Heart left ventricle (tissue), 13 donors: ENCODE measurements at regions not wholly inside any gene's neighbourhood (a gene's known extent, or its start where the extent isn't known, plus 50 kb on each side); places are given as distances from the start of the nearest gene placed in this dataset.

ENCODE experiments used
- CTCF ChIP-seq, 12 donors: fragments of 200-600 bp; sonication (generic) in 4 of 12; IDR thresholded peaks; one replicate each; pipeline versions ENCODE4 v1.5.0 to v1.8.0; 2018 to 2022; ENCODE audit warnings: antibody characterized with exemption in 12 of 12, mild to moderate bottlenecking in 5 of 12
- POLR2A ChIP-seq, 2 donors: fragments of 450-650 bp; IDR thresholded peaks; one replicate each; pipeline ENCODE4 v1.6.1; 2017; ENCODE audit warnings: antibody characterized with exemption in 2 of 2, mild to moderate bottlenecking in 2 of 2, moderate library complexity in 2 of 2
- donor health status: ischemic (EF 13 %, LVEDD 7.1; RV severe dilation, severe dysfunction).
- donor health status: DM: no; HTN: yes; CAD: no.
- donor health status: DM: no; HTN: no; CAD: no.
- donor health status: ischemic (EF 25% LVEDD 6.9; RV normal size, moderate dysfunction).
- donor health status: ischemic (EF 25% LVEDD 5.7; RV mildly dilated, moderate dysfunction).
- donor health status: ischemic (EF 35%, LVEDD 5.7; RV mildly dilated, moderate dysfunction).
- donor health status: nonischemic (EF 11% LVEDD 7.7; RV severe dilation, severe dysfunction).
- donor health status: DM: yes; HTN: yes; CAD: no.
- donor health status: PGD.
- donor health status: ischemic (EF 29% LVEDD 5.4; RV normal size, mild dysfunction).
- donor health status: nonischemic (EF 23%, LVEDD 6.1; RV moderate dilation, normal function).

GRCh38 chr5:116827078-116827477, 252.5 kb upstream of the SEMA6A start:
- TF ChIP-seq CTCF (IDR thresholded peaks at IDR 0.05): no peak
- TF ChIP-seq POLR2A (IDR thresholded peaks at IDR 0.05): no peak
